ENCODE measurements at regions not wholly inside any gene's neighbourhood (a gene's known extent, or its start where the extent isn't known, plus 50 kb on each side); places are given as distances from the start of the nearest gene placed in this dataset.

- H3K4me3 Mint-ChIP-seq: no peak overlapping the region
- H3K9me3 Mint-ChIP-seq: peaks cover 7% of the 10 kb centered on the region
- Histone ChIP-seq H3K27ac (ENCODE audit: low read depth) (no peak overlapping the region), H3K4me1 (ENCODE audit: insufficient read depth) (peaks cover 10% of the 10 kb centered on the region; the same call in 1 of the 2 replicates), H4K20me1 (replicated peaks; ENCODE audit: insufficient read depth) (no peaks in the 10 kb centered on the region), H3K36me3 (ENCODE audit: insufficient read depth) (no peaks in the 10 kb centered on the region), H3K79me2 (replicated peaks; ENCODE audit: insufficient read depth) (no peaks in the 10 kb centered on the region), H3K27me3 (ENCODE audit: insufficient read depth) (no peaks in the 10 kb centered on the region), H3K9me2 (ENCODE audit: insufficient read depth) (no peaks in the 10 kb centered on the region), H3K4me3 (no peak overlapping the region), H3F3A (replicated peaks; ENCODE audit: low read depth) (no peaks in the 10 kb centered on the region), H2AFZ (no peak overlapping the region), H3K4me2 (no peak overlapping the region)
- ATAC-seq (no peak), DNase-seq (ENCODE audit: low spot score) (no peak)
- TF ChIP-seq CTCF (conservative IDR thresholded peaks at IDR 0.05; ENCODE audit: low read depth in 2 of 2) (no peak), POLR2AphosphoS5 (IDR thresholded peaks at IDR 0.05; ENCODE audit: low read depth) (no peak), ZNF462 (CRISPR knock-in tag; IDR thresholded peaks at IDR 0.05) (no peak), CREB1 (CRISPR knock-in tag; IDR thresholded peaks at IDR 0.05; ENCODE audit: low read depth) (no peak), JUNB (IDR thresholded peaks at IDR 0.05; ENCODE audit: unreplicated experiment) (no peak), STAT1 (IDR thresholded peaks at IDR 0.05; ENCODE audit: unreplicated experiment) (no peak), ZNF114 (CRISPR knock-in tag; IDR thresholded peaks at IDR 0.05) (no peak), ETS1 (IDR thresholded peaks at IDR 0.05) (no peak)
- H3K27ac Mint-ChIP-seq: no peak overlapping the region
- H3K27me3 Mint-ChIP-seq (ENCODE audit: insufficient read depth, low read depth, poor library complexity): peaks cover 1% of the 10 kb centered on the region
- peaks cover 2% of the 10 kb centered on the region for H3K36me3 Mint-ChIP-seq (ENCODE audit: low read depth)
- peaks cover 7% of the 10 kb centered on the region for H3K4me1 Mint-ChIP-seq
Measured at GRCh38 chr3:181052256-181052655, 62.7 kb upstream of the DNAJC19 start.

All from GM23338 (cell line).